OCI-LY1 (cell line): ENCODE measurements at regions not wholly inside any gene's neighbourhood (a gene's known extent, or its start where the extent isn't known, plus 50 kb on each side); places are given as distances from the start of the nearest gene placed in this dataset.
"Not testable (repeated sequence)": the region's sequence is repeated elsewhere in the genome, so short reads cannot be mapped to it uniquely, and the experiment has no call there.

Experiments
- H2AFZ ChIP-seq: fragments of 200-600 bp; sonication (generic), shearing (Covaris generic); 2 replicates; pipeline ENCODE4 v1.6.0; 2014; ENCODE audit warnings: antibody characterized with exemption, mild to moderate bottlenecking, low read length
- H3F3A ChIP-seq: fragments of 200-600 bp; sonication (generic), shearing (Covaris generic); 2 replicates; pipeline ENCODE4 v1.6.0; 2014; ENCODE audit warnings: mild to moderate bottlenecking, antibody characterized with exemption, low read length, moderate library complexity; ENCODE audit not compliant: insufficient read depth
- H3K27ac ChIP-seq: fragments of 200-600 bp; sonication (generic); 2 replicates; pipeline ENCODE4 v1.5.1; 2014; ENCODE audit warnings: low read length, mixed run types, mild to moderate bottlenecking, low read depth; ENCODE audit not compliant: poor library complexity, severe bottlenecking
- H3K27me3 ChIP-seq: fragments of 200-600 bp; sonication (generic); 2 replicates; pipeline ENCODE4 v1.6.0; 2014; ENCODE audit warnings: antibody characterized with exemption, mild to moderate bottlenecking, low read length, moderate library complexity; ENCODE audit not compliant: insufficient read depth
- H3K36me3 ChIP-seq: fragments of 200-600 bp; sonication (generic); 2 replicates; pipeline ENCODE4 v1.6.1; 2014; ENCODE audit warnings: mild to moderate bottlenecking, antibody characterized with exemption, low read length, moderate library complexity, mixed read lengths; ENCODE audit not compliant: insufficient read depth
- H3K4me1 ChIP-seq: fragments of 200-600 bp; sonication (generic); 2 replicates; pipeline ENCODE4 v1.5.1; 2014; ENCODE audit warnings: mild to moderate bottlenecking, low read length, moderate library complexity; ENCODE audit not compliant: insufficient read depth, severe bottlenecking
- H3K4me2 ChIP-seq: fragments of 200-600 bp; sonication (generic), shearing (Covaris generic); 2 replicates; pipeline ENCODE4 v1.6.1; 2014; ENCODE audit warnings: low read length
- H3K4me3 ChIP-seq: fragments of 200-600 bp; sonication (generic); 2 replicates; pipeline ENCODE4 v1.5.1; 2014; ENCODE audit warnings: low read length, low read depth, mild to moderate bottlenecking, mixed read lengths; ENCODE audit not compliant: poor library complexity, severe bottlenecking
- H3K79me2 ChIP-seq: fragments of 200-600 bp; shearing (Covaris generic); 2 replicates; pipeline ENCODE4 v1.6.1; 2016; ENCODE audit warnings: mixed run types, low read length, mixed read lengths; ENCODE audit not compliant: insufficient read depth
- H3K9ac ChIP-seq: fragments of 200-600 bp; sonication (generic), shearing (Covaris generic); 2 replicates; pipeline ENCODE4 v1.6.1; 2014; ENCODE audit warnings: mild to moderate bottlenecking, low read length, mixed read lengths
- H3K9me2 ChIP-seq: fragments of 200-600 bp; sonication (generic), shearing (Covaris generic); 2 replicates; pipeline ENCODE4 v1.6.1; 2014; ENCODE audit warnings: low read depth, mild to moderate bottlenecking, low read length, mixed read lengths
- H3K9me3 ChIP-seq: fragments of 200-600 bp; shearing (Covaris generic); 2 replicates; pipeline ENCODE4 v1.6.1; 2014; ENCODE audit warnings: low read length, mixed read lengths
- H4K20me1 ChIP-seq: fragments of 200-600 bp; sonication (generic), shearing (Covaris generic); 2 replicates; pipeline ENCODE4 v1.6.0; 2016; ENCODE audit warnings: mild to moderate bottlenecking, low read length; ENCODE audit not compliant: insufficient read depth
- CTCF ChIP-seq: fragments of 200-600 bp; sonication (generic), shearing (Covaris generic); IDR thresholded peaks from 2 replicates; pipeline ENCODE4 v1.5.1; 2017; ENCODE audit warnings: mild to moderate bottlenecking, antibody characterized with exemption, low read length, moderate library complexity, mixed read lengths
- EZH2 ChIP-seq: fragments of 200-600 bp; sonication (generic), shearing (Covaris generic); IDR thresholded peaks from 2 replicates; pipeline ENCODE4 v1.8.0; 2017; ENCODE audit warnings: borderline replicate concordance, mixed run types, mild to moderate bottlenecking, antibody characterized with exemption, low read length, moderate library complexity, mixed read lengths

DNA sequence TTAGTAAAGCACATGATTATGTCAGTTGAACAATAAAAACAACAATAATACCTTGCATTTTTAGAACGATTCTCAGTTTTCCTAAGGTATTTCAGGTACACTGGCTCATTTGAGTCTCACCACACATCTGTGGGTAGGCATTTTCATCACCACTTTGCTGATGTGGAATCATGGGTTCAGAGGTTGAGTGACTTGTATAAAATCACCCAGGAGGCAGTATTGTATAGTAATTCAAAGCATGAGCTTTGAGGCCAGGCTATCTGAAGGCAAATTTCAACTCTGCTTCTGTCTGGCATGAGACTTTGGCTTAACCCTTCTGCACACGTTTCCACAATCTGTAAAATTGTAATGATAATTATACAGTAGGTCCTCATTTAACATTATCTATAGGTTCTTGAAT is 183.9 kb upstream of the CMC1 start:
- Histone ChIP-seq H2AFZ (no peak overlapping the region), H3K79me2 (no peaks in the 10 kb centered on the region), H4K20me1 (no peaks in the 10 kb centered on the region), H3K4me3 (no peak overlapping the region), H3F3A (no peaks in the 10 kb centered on the region), H3K4me1 (no peaks in the 10 kb centered on the region), H3K9me2 (no peaks in the 10 kb centered on the region), H3K27ac (no peak overlapping the region), H3K27me3 (no peaks in the 10 kb centered on the region), H3K9me3 (no peaks in the 10 kb centered on the region), H3K36me3 (no peaks in the 10 kb centered on the region), H3K4me2 (no peak overlapping the region), H3K9ac (no peak overlapping the region)
- no peak for TF ChIP-seq CTCF
- no peak for TF ChIP-seq EZH2

DNA sequence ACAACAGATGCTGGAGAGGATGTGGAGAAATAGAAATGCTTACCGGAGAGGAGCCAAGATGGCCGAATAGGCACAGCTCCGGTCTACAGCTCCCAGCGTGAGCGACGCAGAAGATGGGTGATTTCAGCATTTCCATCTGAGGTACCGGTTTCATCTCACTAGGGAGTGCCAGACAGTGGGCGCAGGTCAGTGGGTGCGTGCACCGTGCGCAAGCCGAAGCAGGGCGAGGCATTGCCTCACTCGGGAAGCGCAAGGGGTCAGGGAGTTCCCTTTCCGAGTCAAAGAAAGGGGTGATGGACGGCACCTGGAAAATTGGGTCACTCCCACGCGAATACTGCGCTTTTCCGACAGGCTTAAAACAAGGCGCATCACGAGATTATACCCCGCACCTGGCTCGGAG is 182.2 kb upstream of the CMC1 start:
- H3K4me1 ChIP-seq, H3K27ac ChIP-seq, H3K36me3 ChIP-seq, H3K9me3 ChIP-seq, H2AFZ ChIP-seq, H3K4me2 ChIP-seq, H3K79me2 ChIP-seq, H3K4me3 ChIP-seq, H3K9ac ChIP-seq, H3F3A ChIP-seq, H3K9me2 ChIP-seq, H4K20me1 ChIP-seq, H3K27me3 ChIP-seq: not testable (repeated sequence)

GRCh38 chr3:28066020-28066419 is 175.4 kb upstream of the CMC1 start:
- no peak for TF ChIP-seq EZH2
- TF ChIP-seq CTCF = no peak
- Histone ChIP-seq H3F3A (no peaks in the 10 kb centered on the region), H3K4me2 (no peak overlapping the region), H3K9ac (no peak overlapping the region), H4K20me1 (no peaks in the 10 kb centered on the region), H3K4me1 (no peaks in the 10 kb centered on the region), H3K9me2 (no peaks in the 10 kb centered on the region), H3K27me3 (no peaks in the 10 kb centered on the region), H2AFZ (no peak overlapping the region), H3K27ac (no peak overlapping the region), H3K9me3 (no peaks in the 10 kb centered on the region), H3K4me3 (no peak overlapping the region), H3K36me3 (no peaks in the 10 kb centered on the region), H3K79me2 (no peaks in the 10 kb centered on the region)

GRCh38 chr3:28067014-28067413 is 174.4 kb upstream of the CMC1 start:
- Histone ChIP-seq H3K79me2 (no peaks in the 10 kb centered on the region), H3K36me3 (no peaks in the 10 kb centered on the region)
- TF ChIP-seq EZH2 = no peak
- no peak for TF ChIP-seq CTCF

More at GRCh38 chr3:28067014-28067413, 174.4 kb upstream of the CMC1 start:
- Histone ChIP-seq H3K4me2 (no peak overlapping the region), H3K4me1 (no peaks in the 10 kb centered on the region), H3F3A (no peaks in the 10 kb centered on the region), H3K4me3 (no peak overlapping the region), H3K9me3 (no peaks in the 10 kb centered on the region), H3K27me3 (no peaks in the 10 kb centered on the region), H2AFZ (no peak overlapping the region), H3K27ac (no peak overlapping the region), H3K9me2 (no peaks in the 10 kb centered on the region), H4K20me1 (no peaks in the 10 kb centered on the region), H3K9ac (no peak overlapping the region)
